Renal cortical epithelial cell (primary cell): ENCODE measurements at regions not wholly inside any gene's neighbourhood (a gene's known extent, or its start where the extent isn't known, plus 50 kb on each side); places are given as distances from the start of the nearest gene placed in this dataset.

Experiments used
- DNase-seq: peaks from one replicate; pipeline ENCODE4 v3.0.0-alpha.2; 2011; ENCODE audit warnings: low read depth

GRCh38 chr5:164020116-164020515 lies 514.7 kb downstream of the MAT2B start:
- no peak for DNase-seq

- DNase-seq = peak; percentile 2
These were observed 522.3 kb downstream of the MAT2B start for GRCh38 chr5:164027738-164028137.

- no peak for DNase-seq
These were observed 532.8 kb downstream of the MAT2B start for GRCh38 chr5:164038128-164038783.

- no peak for DNase-seq
These were observed 535.7 kb downstream of the MAT2B start for GRCh38 chr5:164041105-164041504.

GRCh38 chr5:164048359-164048926 lies 543.0 kb downstream of the MAT2B start:
- peak; percentile 26 for DNase-seq

- no peak for DNase-seq
These were observed 546.3 kb downstream of the MAT2B start for GRCh38 chr5:164051745-164052144.

- no peak for DNase-seq
These were observed 547.2 kb downstream of the MAT2B start for GRCh38 chr5:164052536-164053093.

- no peak for DNase-seq
These were observed 547.7 kb downstream of the MAT2B start for GRCh38 chr5:164053123-164053522.

GRCh38 chr5:164054461-164054860 lies 549.0 kb downstream of the MAT2B start:
- DNase-seq = no peak

- no peak for DNase-seq
These were observed 551.7 kb downstream of the MAT2B start for GRCh38 chr5:164057121-164057520.

GRCh38 chr5:164058621-164059020 lies 553.2 kb downstream of the MAT2B start:
- no peak for DNase-seq

- DNase-seq = no peak
These were observed 554.1 kb downstream of the MAT2B start for GRCh38 chr5:164059471-164059870.

- DNase-seq = no peak
These were observed 555.5 kb downstream of the MAT2B start for GRCh38 chr5:164060786-164061355.

- no peak for DNase-seq
These were observed 556.9 kb downstream of the MAT2B start for GRCh38 chr5:164062304-164062703.

- no peak for DNase-seq
These were observed 559.8 kb downstream of the MAT2B start for GRCh38 chr5:164065266-164065665.

GRCh38 chr5:164071671-164072070 lies 566.3 kb downstream of the MAT2B start:
- DNase-seq = no peak

- no peak for DNase-seq
These were observed 567.7 kb downstream of the MAT2B start for GRCh38 chr5:164073081-164073480.

- DNase-seq = no peak
These were observed 571.1 kb downstream of the MAT2B start for GRCh38 chr5:164076556-164076955.

GRCh38 chr5:164090358-164090757 lies 584.9 kb downstream of the MAT2B start:
- no peak for DNase-seq

GRCh38 chr5:164091836-164092235 lies 586.4 kb downstream of the MAT2B start:
- DNase-seq = no peak

GRCh38 chr5:164094291-164094690 lies 588.9 kb downstream of the MAT2B start:
- no peak for DNase-seq

GRCh38 chr5:164097749-164098148 lies 592.3 kb downstream of the MAT2B start:
- DNase-seq = peak; percentile 10

- no peak for DNase-seq
These were observed 593.1 kb downstream of the MAT2B start for GRCh38 chr5:164098531-164098930.
